ENCODE measurements at regions not wholly inside any gene's neighbourhood (a gene's known extent, or its start where the extent isn't known, plus 50 kb on each side); places are given as distances from the start of the nearest gene placed in this dataset.
A peak's percentile ranks its signal among the peaks of the same experiment; 100 is the strongest.

DNA sequence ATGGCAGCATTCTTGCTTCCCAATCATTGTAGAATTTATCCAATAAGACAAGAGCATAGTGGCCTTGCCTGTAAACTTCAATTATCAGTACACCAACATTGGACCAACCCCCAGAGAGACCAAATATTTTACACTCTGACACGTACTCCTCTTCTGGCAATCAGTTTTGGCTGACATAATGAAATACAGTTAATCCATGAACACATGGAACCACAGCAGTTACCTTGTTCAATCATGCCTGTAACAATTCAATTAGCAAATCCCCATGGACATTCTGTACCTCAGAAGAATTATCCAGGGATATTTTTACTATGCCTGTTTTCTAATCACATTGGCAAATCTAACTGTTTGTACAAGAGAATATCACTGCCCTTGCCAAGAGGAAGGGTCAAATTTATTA is 2162.0 kb downstream of the MRPL39 start:
- TF ChIP-seq GATA2 (IDR thresholded peaks at IDR 0.05; ENCODE audit: low read depth, low read length), result no peak
- no peak for TF ChIP-seq GATA3 (IDR thresholded peaks at IDR 0.05; ENCODE audit: low read depth, low read length)

DNA sequence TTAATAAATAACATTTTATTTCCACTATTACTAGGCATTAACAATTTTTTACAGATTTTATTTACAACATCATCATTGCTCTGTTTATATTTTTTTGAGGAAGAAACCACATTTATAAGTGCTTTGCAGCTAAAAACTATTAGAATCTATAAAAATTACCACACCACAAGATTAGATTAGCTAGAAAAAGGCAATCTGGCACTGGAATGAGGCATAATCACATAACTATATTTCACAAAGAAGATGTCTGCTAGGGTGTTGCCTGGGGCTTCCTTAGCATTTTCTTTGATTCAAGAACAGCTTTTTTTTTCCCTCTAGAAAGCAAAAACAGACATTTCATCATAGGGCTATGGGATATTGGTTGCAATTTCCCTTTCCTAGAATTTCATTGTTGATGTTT is 2169.2 kb downstream of the MRPL39 start:
- no peak for TF ChIP-seq GATA2 (IDR thresholded peaks at IDR 0.05; ENCODE audit: low read depth, low read length)

GRCh38 chr21:23402929-23403520 is 2204.3 kb downstream of the MRPL39 start:
- TF ChIP-seq GATA3 (IDR thresholded peaks at IDR 0.05; ENCODE audit: low read depth, low read length) (peak; percentile 81), GATA2 (IDR thresholded peaks at IDR 0.05; ENCODE audit: low read depth, low read length) (peak; percentile 34)

DNA sequence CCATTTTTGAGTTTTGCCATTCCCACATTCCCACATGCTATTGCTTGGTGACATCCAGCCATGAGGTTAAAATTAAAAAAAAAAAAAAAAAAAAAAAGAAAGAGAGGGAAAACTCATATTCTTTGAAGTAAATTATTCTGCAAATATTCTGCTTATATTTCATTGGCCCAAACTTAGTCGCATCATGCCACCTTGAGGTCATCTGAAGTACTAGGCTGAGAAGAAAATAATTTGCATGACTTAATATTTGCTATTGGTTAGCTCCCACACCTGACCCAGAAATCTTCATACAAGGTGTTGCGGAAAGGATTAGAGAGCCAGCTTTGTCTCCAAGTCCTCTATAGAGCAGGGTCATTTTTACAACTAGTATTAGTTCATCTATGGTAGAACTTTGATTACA is 2206.0 kb downstream of the MRPL39 start:
- TF ChIP-seq GATA3 (IDR thresholded peaks at IDR 0.05; ENCODE audit: low read depth, low read length) (no peak), GATA2 (IDR thresholded peaks at IDR 0.05; ENCODE audit: low read depth, low read length) (no peak)

DNA sequence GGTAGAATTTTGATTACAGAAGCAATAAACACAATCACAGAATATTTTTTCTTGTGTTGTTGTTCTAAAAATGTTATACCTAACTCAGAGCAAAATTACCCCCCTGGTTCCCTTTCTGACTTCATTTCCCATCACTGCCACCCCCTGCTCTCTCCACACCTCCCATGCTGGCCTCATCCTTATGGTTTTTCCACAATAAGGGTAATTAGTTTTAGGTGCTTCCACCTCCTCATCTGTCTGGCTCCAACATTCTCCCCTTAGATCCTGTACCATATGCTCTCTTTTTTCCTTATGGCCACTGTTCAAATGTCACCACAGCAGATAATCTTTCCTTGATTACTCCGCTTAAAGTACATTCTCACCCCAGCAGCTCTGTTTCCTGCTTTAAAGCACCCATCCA is 2208.6 kb downstream of the MRPL39 start:
- TF ChIP-seq GATA2 (IDR thresholded peaks at IDR 0.05; ENCODE audit: low read depth, low read length), result no peak
- no peak for TF ChIP-seq GATA3 (IDR thresholded peaks at IDR 0.05; ENCODE audit: low read depth, low read length)

GRCh38 chr21:23394458-23394857 is 2212.8 kb downstream of the MRPL39 start:
- TF ChIP-seq GATA3 (IDR thresholded peaks at IDR 0.05; ENCODE audit: low read depth, low read length) (no peak), GATA2 (IDR thresholded peaks at IDR 0.05; ENCODE audit: low read depth, low read length) (no peak)

DNA sequence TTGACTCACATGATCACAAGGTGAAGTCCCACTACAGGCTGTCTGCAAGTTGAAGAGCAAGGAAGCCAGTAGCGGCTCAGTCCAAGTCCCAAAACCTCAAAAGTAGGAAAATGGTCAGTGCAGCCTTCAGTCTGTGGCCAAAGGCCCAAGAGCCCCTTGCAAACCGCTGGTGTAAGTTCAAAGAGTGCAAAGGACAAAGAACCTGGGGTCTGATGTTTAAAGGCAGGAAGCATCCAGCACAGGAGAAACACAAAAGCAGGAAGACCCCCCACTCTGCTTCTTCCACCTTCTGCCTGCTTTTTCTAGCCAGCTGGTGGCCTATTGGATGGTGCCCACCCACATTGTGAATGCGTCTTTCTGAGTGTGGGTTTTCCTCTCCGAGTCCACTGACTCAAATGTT is 2222.6 kb downstream of the MRPL39 start:
- no peak for TF ChIP-seq GATA2 (IDR thresholded peaks at IDR 0.05; ENCODE audit: low read depth, low read length)
- TF ChIP-seq GATA3 (IDR thresholded peaks at IDR 0.05; ENCODE audit: low read depth, low read length), result no peak

DNA sequence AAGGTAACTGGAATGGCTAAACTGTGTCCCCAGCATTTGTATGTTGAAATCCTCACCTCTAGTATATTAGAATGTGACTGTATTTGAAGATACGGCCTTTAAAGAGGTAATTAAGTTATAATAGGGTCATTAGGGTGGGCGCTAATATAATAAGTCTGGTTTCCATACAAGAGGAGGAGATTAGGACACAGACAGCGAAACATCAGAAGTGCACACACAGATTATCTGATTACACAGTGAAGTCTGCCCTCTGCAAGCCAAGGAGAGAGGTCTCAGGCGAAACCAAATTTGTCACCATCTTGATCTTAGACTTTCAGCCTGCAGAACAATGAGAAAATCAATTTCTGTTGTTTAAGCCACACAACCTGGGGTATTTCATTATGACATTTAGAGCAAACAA is 2233.1 kb downstream of the MRPL39 start:
- TF ChIP-seq GATA3 (IDR thresholded peaks at IDR 0.05; ENCODE audit: low read depth, low read length) (peak; percentile 33; the same call in 1 of the 2 replicates), GATA2 (IDR thresholded peaks at IDR 0.05; ENCODE audit: low read depth, low read length) (peak; percentile 53)

DNA sequence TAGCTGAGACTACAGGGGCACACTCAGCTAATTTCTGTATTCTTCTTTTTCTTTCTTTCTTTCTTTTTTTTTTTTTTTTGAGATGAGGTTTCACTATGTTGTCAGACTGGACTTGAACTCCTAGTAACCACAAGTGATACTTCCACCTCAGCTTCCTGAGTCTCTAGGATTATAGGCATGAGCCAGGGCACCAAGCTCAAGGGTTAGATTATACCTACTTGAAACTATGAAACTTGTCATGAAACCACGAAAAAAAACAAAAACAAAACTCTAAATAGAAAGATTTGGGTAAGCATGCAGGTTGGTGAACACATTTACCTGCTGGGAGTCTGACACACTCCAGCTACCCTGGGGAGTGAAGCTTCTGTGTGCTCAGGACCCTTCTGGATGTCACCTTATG is 2250.4 kb downstream of the MRPL39 start:
- TF ChIP-seq GATA2 (IDR thresholded peaks at IDR 0.05; ENCODE audit: low read depth, low read length) (no peak), GATA3 (IDR thresholded peaks at IDR 0.05; ENCODE audit: low read depth, low read length) (no peak)

GRCh38 chr21:23316190-23316589 is 2291.1 kb downstream of the MRPL39 start:
- no peak for TF ChIP-seq GATA2 (IDR thresholded peaks at IDR 0.05; ENCODE audit: low read depth, low read length)
- TF ChIP-seq GATA3 (IDR thresholded peaks at IDR 0.05; ENCODE audit: low read depth, low read length), result no peak

GRCh38 chr21:23308741-23309140 is 2298.5 kb downstream of the MRPL39 start:
- TF ChIP-seq GATA2 (IDR thresholded peaks at IDR 0.05; ENCODE audit: low read depth, low read length) (no peak), GATA3 (IDR thresholded peaks at IDR 0.05; ENCODE audit: low read depth, low read length) (no peak)

- no peak for TF ChIP-seq GATA2 (IDR thresholded peaks at IDR 0.05; ENCODE audit: low read depth, low read length)
- TF ChIP-seq GATA3 (IDR thresholded peaks at IDR 0.05; ENCODE audit: low read depth, low read length), result no peak
These were observed 2300.2 kb downstream of the MRPL39 start for GRCh38 chr21:23307065-23307464.

- TF ChIP-seq GATA2 (IDR thresholded peaks at IDR 0.05; ENCODE audit: low read depth, low read length), result no peak
These were observed 2294.1 kb downstream of the NCAM2 start for GRCh38 chr21:23292292-23292691.

DNA sequence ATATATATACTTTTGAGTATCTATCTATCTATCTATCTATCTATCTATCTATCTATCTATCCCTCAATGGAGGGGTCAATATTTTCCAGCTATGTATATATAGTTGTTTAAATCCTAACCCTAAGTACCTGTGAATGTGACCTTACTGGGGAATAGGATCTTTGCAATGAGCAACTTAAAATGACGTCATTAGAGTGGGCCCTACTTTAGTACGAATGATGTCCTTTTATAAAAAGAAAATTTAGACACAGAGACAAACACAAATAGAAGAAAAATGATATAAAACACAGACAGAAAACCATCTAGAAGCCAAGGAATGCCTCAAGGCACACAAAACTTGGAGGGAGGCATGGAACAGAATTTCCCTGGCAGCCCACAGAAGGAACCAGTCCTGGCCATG is 2283.7 kb downstream of the NCAM2 start:
- TF ChIP-seq GATA3 (IDR thresholded peaks at IDR 0.05; ENCODE audit: low read depth, low read length), result no peak
- TF ChIP-seq GATA2 (IDR thresholded peaks at IDR 0.05; ENCODE audit: low read depth, low read length), result no peak

- TF ChIP-seq GATA2 (IDR thresholded peaks at IDR 0.05; ENCODE audit: low read depth, low read length), result no peak
- TF ChIP-seq GATA3 (IDR thresholded peaks at IDR 0.05; ENCODE audit: low read depth, low read length), result no peak
These were observed 2251.6 kb downstream of the NCAM2 start for GRCh38 chr21:23249760-23250159.

DNA sequence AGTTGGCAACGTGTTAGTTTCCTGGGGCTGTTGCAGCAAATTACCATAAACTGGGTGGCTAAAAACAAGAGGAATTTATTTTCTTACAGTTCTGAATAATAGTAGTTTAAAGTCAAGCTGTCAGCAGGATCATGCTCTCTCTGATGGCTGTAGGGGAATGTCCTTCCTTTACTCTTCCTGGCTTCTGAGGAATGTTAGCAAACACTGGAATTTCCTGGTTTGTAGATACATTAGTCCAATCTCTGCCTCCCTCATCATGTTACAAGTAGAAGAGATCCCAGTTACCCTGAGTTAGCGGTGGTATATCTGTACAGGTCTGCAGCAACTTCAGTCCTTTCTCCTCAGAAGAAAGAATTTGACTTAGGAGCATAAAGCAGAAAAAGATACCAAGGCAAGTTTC is 2249.1 kb downstream of the NCAM2 start:
- TF ChIP-seq GATA2 (IDR thresholded peaks at IDR 0.05; ENCODE audit: low read depth, low read length) (no peak), GATA3 (IDR thresholded peaks at IDR 0.05; ENCODE audit: low read depth, low read length) (no peak)
